HG03439 (cell line): ENCODE measurements at regions not wholly inside any gene's neighbourhood (a gene's known extent, or its start where the extent isn't known, plus 50 kb on each side); places are given as distances from the start of the nearest gene placed in this dataset.

Source experiments
- ATAC-seq: cut with Tn5 transposase; IDR thresholded peaks from one replicate; pipeline ENCODE4 v1.9.1; 2021; ENCODE audit warnings: mild to moderate bottlenecking, moderate library complexity; ENCODE audit not compliant: unreplicated experiment

- no peak for ATAC-seq
These were observed 61.0 kb upstream of the PPFIA2 start for GRCh38 chr12:81819991-81820633.

GRCh38 chr12:81815611-81816010 is 56.5 kb upstream of the PPFIA2 start:
- no peak for ATAC-seq

GRCh38 chr12:81811778-81812125 is 52.6 kb upstream of the PPFIA2 start:
- ATAC-seq: no peak

GRCh38 chr12:81811061-81811777 is 52.1 kb upstream of the PPFIA2 start:
- no peak for ATAC-seq

- ATAC-seq: no peak
These were observed 50.9 kb upstream of the PPFIA2 start for GRCh38 chr12:81809829-81810595.

GRCh38 chr12:81809113-81809777 is 50.1 kb upstream of the PPFIA2 start:
- ATAC-seq: no peak
